Activated CD4-positive, CD25-positive, alpha-beta regulatory T cell (primary cell): ENCODE measurements at regions not wholly inside any gene's neighbourhood (a gene's known extent, or its start where the extent isn't known, plus 50 kb on each side); places are given as distances from the start of the nearest gene placed in this dataset.

Experiments used
- DNase-seq, 4 experiments: peaks; one replicate each; lab custom pipeline; 2025; lab: John Stamatoyannopoulos, UW

DNA sequence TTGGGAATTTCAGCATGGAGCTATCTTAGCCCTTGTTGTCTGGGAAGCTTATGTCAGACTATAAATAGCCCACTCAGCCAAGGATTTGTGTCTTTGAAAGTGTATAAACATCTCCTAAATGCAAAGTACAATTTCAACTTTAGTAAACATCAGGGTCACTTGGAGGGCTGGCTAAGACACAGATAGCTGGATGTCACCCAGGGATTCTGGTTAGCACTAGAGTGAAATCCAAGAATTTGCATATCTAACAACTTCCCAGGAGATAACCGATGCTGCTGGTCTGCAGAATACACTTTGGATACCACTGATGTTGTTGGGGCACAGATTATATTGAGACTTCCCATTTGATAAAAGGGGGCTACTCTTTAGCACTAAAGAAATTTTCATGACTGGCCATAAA is 130.9 kb downstream of the PAX1 start:
- DNase-seq, result no peak

DNA sequence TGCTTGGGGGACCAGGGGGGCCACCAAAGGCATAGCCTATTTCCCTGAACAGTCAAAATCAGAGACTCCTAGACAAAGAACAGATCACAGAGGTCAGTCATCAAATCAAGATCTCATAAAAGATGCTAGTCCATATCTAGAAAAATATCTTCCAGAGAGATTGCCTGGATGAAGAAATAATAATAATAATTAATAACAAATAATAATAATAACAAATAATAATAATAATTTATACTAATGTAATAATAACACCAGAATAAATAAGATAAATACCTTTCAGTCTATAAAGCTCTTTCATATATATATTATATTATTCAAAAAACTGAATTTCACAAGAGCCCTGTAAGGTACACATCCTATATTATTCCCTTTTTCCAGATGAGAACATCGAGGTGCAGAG is 129.6 kb downstream of the PAX1 start:
- no peak for DNase-seq

DNA sequence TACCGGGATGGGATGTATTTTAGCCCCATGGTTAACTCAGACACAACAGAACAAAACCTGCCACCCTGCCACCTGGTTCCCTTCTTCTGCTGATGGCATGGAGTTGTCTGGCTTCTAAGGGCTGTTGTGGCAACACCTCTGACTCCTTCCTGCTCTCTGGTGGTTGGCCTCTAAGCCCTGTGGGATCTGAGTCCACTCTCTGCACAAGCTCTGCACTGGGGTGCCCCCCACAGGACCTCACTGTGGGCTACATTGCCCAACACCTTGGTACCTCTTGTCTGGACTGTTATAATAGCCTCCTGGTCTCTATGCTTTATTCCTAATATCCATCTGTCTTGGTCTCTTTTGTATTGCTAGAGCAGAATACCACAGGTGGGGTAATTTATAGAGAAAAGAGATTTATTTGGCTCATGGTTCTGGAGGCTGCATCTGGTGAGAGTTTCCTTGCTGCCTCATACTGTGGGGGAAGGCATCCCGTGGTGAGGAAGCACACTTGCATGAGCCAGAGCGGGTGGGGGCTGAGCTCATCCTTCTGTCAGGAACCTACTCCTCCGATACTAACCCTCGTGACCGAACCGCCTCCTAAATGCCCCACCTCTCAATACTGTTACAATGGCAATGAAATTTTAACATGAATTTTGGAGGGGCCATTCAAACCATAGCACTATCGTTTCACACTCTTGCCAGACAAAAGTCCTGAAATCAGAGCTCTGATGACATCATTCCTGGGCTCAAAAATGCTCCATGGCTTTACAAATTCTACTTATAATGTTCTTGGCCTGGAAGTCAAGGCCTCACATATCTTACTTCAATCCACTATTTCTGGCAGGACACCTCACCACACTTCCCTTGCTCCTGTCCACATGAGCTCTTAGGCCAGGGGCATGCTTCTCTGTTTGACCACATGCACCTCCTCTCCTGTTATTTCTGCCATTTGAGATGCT is 127.2 kb downstream of the PAX1 start:
- no peak for DNase-seq

DNA sequence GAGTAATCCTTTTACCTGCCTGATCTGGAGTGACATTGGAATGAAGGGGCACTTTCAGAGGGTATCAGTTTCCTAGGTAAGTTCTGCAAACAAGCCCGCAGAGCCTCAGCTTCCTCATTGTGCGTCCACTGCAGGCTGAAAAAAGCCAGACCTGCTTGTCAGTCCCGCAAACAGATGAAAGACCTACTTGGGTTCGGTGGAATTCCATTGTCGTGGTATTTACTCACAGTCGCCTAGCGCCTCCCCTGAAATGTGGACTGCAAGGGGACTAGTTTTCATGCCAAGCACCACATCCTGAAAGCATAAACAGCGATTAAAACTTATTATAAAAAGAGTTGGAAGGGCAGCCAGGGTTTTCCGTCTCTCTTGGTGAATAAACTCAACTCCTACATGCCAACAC is 121.5 kb downstream of the PAX1 start:
- no peak for DNase-seq

DNA sequence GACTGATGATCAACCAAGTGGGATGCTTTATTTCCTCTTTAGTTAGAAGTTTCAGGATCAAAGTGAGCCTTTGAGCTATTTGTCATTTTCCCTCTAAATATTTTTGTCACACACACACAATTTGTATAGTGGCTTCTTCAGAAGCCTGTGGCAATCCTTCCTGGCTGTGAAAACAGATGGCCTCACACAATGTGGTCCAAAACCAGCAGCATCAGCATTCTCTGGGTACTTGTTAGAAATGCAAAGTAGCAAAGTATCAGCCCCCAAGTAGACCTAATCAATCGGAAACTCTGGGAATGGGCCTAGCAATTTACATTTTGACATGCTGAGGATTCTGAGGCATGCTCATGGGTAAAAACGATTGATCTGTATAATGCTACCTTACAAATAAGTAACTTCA is 115.9 kb downstream of the PAX1 start:
- DNase-seq, result no peak

DNA sequence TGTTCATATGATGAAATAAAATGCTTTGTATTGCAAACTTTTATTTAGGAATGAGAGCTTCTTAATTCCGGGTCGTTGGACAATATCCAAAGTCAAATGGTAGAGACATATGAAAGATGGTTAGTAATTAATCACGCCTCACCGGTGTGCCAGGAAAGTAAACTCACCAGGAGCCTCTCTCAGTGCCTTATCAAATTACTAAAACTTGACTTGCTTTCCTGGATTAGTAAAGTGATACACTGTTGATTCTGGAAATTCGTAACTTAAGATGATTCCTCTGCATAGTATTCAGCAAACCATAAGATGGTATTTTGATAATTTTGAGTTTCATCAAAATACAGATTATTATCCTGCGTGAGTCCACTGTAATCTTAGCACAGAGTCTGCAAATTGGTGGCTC is 115.2 kb downstream of the PAX1 start:
- DNase-seq, result no peak

DNA sequence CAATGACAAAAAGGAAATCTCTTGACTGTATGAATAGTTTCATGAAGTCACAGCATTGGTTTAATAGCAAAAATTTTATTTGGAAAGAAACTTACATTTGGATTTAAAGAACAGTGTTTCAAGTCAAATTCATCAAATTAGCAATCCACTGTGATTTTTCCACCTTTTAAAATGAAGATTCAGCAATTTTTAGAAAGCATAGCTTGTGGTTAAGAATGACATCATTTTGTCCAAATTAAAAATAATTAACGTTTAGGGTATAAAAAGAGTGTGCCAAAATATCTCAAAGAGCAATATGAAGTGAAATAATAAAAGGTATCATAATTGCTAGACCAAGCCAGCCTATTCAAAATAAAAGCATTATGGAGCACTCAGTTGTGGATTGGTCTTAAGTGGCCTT is 114.6 kb downstream of the PAX1 start:
- DNase-seq, result no peak

DNA sequence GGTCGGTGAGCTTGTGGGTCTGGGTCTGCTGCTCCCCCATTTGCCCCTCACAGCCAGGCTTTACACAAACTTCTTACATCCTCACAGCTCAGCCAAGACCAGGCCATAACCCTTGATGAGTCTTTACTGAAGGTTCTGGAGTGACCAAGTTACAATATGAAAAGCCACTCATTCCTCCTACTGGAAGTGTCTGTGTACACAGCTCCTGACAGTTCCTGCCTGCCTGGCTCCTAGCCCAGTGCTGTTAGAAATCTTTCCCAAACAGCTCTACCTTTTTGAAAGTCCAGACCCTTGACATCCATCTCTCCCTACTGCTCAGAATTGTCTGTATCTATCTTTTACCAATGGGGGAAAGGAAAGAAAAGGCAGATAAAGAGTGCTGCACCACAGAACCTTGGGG is 106.9 kb downstream of the PAX1 start:
- no peak for DNase-seq

DNA sequence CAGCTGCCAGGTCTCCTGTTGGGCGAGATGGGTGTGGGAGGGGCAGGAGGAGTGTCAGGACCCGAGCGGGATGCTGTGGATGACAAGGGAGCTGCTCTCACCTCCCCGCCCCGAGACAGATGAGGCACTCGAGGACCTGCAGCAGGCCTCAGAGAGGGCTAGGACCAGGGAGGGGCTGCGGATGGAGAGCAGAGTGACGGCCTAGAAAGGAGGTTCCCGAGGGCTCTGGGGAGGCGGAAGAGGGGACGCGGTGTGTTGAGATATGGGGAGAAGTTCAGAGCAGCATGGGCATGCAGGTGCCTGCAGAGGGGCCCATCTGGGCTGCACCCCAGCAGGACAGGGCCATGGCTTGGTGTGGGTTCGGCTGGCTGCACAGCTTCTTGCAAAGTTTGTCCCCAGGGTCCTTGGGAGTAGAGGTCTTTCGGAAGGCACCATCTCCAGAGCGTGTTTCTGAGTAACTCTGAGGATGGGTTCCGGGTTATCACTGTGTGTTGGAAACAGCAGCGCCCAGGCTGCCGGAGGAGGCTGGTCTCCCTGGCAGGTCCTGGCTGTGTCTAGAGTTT is 104.6 kb downstream of the PAX1 start:
- no peak for DNase-seq

DNA sequence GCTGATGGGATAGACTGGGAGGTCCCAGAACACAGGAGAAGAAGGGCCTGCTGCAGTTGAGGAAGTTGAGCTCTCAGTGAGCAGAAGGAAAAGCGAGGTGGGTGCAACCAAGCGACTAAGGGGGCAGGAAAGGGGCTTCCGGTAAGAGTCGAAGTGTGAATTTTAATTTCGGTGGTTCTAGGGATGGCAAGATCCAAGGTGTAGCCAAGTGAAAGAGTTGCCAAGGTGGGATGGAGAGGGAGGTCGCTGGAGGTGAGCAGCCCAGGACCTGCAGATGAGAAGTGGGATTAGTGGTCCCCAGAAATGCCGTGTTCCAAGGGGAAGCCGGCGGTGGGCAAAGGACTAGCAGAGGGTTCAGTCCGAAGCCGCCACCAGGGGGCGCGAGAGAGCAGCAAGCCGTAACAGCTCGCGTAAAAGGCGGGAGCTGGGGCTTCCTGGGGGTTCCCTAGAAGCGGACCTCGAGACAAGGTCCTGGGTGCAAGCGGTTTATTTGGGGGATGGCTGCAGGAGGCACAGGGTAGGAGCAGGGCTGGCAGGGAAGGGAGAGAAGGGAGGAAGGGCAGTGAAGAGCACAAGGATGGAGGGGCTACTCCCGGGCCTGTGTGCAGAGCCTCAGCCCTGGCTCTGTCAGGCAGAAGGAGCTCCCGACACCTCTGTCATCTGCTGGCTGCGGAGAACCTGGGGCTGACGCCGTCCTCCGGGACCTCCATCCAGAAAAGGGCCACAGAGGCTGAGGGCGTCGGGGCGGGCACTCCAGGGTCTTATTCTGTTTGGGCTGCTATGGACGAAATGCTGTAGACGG is 103.6 kb downstream of the PAX1 start:
- peak in 2 of 4 experiments; percentile 2 to 4 for DNase-seq

DNA sequence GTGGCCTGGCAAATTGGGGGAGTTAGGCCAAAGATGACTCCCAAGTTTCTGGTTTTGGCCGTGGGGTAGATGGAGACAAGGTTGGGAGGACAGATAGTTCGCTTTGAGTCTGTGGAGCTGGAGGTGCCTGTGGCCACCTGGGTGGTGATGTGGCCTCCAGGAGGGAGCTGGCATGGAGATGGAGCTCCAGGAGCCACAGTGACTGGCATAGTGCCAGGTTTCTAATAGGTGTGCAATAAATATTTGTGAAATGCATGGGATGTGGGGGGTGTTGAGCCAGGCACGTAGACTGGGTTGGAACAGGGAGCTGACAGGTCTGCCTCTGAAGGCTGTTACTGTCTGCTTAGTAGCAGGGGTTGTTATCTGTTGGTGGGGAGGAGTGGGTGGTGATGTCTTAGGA is 102.7 kb downstream of the PAX1 start:
- DNase-seq, result no peak

DNA sequence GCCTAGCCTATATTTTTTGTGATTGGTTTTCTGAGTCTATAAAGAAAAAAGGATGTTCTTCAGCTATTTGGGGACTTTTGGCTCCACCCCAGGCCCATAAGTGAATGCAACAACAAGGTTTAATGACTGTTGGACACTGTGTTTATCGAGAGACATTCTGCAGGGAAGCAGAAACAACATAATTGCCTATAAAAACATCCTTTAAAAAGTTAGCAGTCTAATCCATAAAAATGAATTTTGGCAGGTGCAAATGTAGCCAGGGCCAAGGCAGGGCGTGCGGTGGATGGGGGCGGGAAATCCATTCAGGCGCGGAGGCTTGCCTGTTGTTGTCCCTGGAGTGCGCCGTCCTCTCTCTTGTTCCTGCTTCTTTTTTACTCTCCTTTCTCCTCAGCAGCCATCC is 99.3 kb downstream of the PAX1 start:
- no peak for DNase-seq

DNA sequence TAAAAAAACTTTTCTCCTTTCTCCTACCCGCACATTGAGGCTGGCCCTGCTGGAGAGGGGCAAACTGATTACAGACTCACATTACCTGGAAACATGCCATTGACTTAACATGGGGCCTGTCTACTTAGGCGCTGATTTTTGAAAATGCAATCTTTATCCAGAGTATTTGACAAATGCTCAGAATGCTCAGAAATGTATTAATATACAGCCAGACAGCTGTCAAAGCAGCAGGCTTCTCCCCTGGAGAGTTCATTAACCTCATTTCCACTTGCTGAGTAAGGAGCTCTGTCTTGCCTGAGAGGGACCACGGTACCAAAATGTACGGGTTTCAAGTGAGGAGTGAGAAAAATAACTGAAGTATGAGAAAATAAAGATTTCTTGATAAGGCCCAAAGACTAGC is 95.7 kb downstream of the PAX1 start:
- DNase-seq, result no peak

DNA sequence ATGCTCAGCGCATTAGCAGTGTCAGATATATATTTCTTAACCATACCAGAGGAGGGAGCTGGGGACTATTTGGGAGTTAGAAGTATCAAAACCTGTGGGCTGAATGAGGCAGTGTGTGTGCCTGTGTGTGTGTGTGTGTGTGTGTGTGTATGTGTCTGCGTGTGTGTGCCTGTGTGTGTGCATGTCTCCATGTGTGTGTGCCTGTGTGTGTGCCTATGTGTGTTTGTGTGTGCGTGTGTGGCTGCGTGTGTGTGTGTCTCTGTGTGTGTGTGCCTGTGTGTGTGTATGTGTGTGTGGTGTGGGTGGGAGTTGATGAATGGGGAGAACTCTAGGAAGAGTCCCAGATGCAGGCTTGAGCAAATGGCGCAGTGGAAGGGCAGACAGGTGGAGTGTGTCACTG is 92.9 kb downstream of the PAX1 start:
- DNase-seq, result no peak

DNA sequence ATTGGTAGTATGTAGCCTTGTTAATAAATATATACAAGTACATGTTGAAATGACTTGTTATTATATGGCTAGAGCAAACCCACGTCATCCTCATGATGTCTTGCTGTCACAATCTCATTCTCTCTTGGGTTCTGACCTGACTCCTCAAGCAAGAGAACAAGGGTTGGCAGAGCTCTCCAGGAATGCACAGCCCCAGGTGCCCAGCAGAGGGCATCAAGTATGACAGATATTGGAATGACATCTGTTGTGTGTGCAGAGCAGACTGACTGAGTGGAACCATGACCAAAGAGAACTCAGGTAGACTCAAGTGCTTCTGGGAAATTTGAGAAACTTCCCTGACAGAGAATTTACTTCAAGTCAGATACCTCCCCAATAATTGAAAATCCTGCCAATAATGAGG is 90.6 kb downstream of the PAX1 start:
- DNase-seq, result no peak

DNA sequence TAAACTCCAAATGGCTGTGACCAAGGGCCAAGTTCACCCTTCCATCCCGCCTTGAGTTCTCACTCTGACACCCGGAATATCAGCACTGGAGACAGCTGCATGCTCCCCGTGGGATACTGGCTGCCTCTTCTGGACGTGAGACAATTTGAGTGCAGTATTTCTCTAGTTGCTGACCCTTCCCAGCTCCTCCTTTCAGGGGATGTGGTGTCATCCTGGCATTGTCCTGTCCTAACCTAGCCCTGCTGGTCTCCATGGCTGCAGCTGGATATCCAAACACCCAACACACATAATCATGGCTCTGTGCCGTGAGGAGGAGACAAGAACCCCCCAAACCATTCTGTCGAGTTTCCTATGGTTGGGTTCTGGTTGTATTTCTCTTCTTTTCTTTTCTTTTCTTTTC is 82.6 kb downstream of the PAX1 start:
- DNase-seq, result no peak

DNA sequence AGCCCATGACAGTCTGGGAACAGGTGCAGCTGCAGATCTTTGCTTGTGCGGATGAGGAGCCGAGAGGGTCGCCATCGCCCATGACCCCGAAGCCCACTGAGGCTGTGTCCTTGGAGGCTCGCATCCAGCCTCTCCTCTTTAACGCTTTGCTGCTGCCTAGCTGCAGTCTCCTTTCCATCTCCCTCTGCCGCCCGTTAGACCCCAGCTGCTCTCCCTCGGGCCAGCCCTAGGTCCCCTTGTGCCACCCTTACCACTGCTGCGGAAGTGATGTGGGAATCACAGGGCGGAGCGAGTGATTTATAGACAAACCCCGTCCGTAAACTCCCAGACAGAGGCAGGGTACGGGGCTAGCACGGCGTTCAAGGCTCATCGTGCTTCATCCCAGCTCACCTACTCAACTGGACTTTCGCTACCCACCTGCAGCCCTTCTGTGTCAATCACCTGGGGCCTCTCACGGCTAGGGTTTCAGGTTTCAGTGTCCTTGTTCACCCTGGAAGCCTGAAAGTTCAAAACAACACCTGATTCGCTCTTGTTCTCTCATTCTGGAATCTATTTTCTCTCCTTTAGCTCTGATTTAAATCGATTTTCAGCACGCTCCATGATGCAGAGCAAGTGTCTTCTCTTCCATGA is 76.1 kb downstream of the PAX1 start:
- no peak for DNase-seq

DNA sequence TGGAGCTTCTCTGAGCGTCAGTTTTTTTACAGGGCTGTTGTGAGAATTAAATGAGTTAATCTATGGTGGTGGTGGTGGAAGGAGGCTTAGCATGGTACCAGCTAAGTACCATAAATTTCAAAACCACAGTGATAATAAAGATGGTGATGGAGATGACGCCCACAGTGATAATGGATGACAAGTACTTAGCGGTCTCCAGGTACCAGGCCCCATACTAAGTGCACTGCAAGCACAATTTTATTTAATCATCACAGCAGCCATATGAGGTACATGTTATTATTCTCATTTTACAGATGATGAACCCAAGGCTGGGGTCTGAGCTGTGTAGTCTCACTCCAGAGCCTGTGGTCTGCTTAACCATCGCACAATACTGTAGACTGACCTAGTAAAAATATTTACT is 75.1 kb downstream of the PAX1 start:
- DNase-seq, result no peak
